ENCODE measurements at regions not wholly inside any gene's neighbourhood (a gene's known extent, or its start where the extent isn't known, plus 50 kb on each side); places are given as distances from the start of the nearest gene placed in this dataset.
"Not testable (repeated sequence)": the region's sequence is repeated elsewhere in the genome, so short reads cannot be mapped to it uniquely, and the experiment has no call there.

DNA sequence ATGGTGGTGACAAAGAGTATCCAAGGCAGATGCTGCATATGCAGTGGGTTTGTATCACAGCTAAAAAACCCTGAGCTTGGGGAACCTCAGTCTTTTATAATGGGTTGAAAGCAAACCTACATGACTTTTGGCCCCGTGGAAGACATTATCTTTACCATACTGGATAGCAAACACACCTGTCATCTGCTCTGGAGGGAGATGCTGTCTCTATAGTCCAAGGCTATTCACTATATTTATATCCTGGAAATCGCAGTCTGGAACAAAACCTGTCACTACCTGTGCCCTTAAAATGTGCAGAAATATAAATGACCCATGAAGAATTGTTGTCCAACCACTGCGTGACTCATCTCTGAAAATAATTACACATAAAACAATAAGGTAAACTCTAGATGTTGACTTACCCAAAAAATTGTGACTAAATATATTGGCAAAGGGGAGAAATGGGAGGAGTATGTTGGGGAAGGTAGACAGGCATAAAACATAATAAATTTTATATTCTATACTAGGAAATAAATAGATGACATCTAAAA, 121.0 kb upstream of the CXADR start:
- TF ChIP-seq CTCF (conservative IDR thresholded peaks at IDR 0.05; ENCODE audit: control insufficient read depth, insufficient read depth, low read depth, low read length) = no peak
- no peak overlapping the region for H3K4me3 ChIP-seq (ENCODE audit: control insufficient read depth, low read depth, low read length)
- no peak for DNase-seq (ENCODE audit: low read depth)

DNA sequence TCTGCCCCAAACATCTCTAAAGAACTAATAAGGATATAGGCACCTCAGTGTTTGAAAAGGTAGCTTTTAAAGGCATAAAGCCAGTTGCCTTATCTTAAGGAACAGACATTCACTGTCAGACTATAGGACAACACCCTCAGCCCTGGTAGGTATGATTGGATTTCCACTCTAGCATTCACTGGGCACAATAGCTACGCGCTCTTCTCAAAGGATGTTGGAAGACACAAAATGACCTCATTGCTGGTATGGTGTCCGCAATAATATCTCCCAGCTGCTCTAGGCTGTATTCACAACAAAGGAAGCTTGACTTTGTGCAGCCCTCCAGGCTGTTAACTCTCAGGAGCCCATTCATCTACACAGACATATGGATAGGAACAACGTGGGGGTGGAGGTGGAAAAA, 119.4 kb upstream of the CXADR start:
- no peak for DNase-seq (ENCODE audit: low read depth)
- TF ChIP-seq CTCF (conservative IDR thresholded peaks at IDR 0.05; ENCODE audit: control insufficient read depth, insufficient read depth, low read depth, low read length) = no peak
- H3K4me3 ChIP-seq (ENCODE audit: control insufficient read depth, low read depth, low read length) = no peak overlapping the region

DNA sequence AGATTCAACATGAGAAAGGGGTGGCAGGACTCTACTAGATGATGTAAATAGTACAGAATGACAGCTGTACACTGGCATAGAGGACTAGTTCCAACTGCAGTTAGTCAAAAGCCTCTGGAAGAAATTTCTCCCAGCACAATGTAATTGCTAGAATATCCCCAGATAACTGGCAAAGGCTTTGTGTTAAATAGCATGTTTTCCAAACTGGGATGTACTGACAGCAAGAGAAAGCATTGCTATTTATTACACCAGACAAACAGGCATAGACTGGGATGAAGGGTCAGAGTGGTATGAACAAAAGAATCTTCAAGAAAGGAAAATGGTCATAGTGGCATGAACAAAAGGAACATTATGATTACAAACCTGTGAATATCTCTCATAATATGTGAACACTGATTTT, 115.9 kb upstream of the CXADR start:
- no peak overlapping the region for H3K4me3 ChIP-seq (ENCODE audit: control insufficient read depth, low read depth, low read length)
- no peak for TF ChIP-seq CTCF (conservative IDR thresholded peaks at IDR 0.05; ENCODE audit: control insufficient read depth, insufficient read depth, low read depth, low read length)
- no peak for DNase-seq (ENCODE audit: low read depth)

- H3K4me3 ChIP-seq (ENCODE audit: control insufficient read depth, low read depth, low read length) = no peak overlapping the region
- DNase-seq (ENCODE audit: low read depth) = no peak
- TF ChIP-seq CTCF (conservative IDR thresholded peaks at IDR 0.05; ENCODE audit: control insufficient read depth, insufficient read depth, low read depth, low read length) = no peak
These were observed 115.1 kb upstream of the CXADR start for GRCh38 chr21:17397703-17398102.

DNA sequence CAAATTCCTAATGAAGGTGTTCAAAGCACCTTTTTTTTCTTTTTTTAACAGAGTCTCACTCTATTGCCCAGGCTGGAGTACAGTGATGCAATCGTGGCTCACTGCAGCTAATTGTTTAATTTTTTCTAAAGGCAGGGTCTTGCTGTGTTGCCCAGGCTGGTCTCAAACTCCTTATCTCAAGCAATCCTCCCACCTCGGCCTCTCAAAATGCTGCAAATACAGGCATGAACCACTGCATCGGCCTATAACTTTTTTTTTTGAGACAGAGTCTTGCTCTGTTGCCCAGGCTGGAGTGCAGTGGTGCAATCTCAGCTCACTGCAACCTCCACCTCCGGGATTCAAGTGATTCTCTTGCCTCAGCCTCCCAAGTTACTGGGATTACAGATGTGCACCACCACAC, 113.9 kb upstream of the CXADR start:
- DNase-seq (ENCODE audit: low read depth); H3K4me3 ChIP-seq (ENCODE audit: control insufficient read depth, low read depth, low read length): not testable (repeated sequence)

- peak; percentile 89 for DNase-seq (ENCODE audit: low read depth)
- no peak overlapping the region for H3K4me3 ChIP-seq (ENCODE audit: control insufficient read depth, low read depth, low read length)
- no peak for TF ChIP-seq CTCF (conservative IDR thresholded peaks at IDR 0.05; ENCODE audit: control insufficient read depth, insufficient read depth, low read depth, low read length)
These were observed 109.9 kb upstream of the CXADR start for GRCh38 chr21:17402937-17403336.

DNA sequence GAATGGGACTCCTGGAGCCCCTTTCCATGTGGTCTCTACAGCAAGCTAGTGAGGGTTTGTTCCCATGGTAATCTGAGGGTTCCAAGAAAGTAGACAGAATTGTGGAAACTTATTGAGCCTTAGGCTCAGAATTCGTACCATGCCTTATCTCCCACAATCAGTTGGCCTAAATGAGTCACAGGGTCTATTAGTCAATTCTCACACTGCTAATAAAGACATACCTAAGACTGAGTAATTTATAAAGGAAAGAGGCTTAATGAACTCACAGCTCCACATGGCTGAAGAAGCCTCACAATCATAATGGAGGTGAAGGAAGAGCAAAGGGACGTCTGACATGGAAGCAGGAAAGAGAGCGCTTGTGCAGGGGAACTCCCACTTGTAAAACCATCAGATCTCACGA, 106.6 kb upstream of the CXADR start:
- H3K4me3 ChIP-seq (ENCODE audit: control insufficient read depth, low read depth, low read length) = no peak overlapping the region
- no peak for TF ChIP-seq CTCF (conservative IDR thresholded peaks at IDR 0.05; ENCODE audit: control insufficient read depth, insufficient read depth, low read depth, low read length)
- DNase-seq (ENCODE audit: low read depth) = no peak

All from fibroblast of mammary gland (primary cell).